IPS-18a (cell line): ENCODE measurements at regions not wholly inside any gene's neighbourhood (a gene's known extent, or its start where the extent isn't known, plus 50 kb on each side); places are given as distances from the start of the nearest gene placed in this dataset.

Experiments used
- H3K27ac ChIP-seq: one replicate; pipeline ENCODE4 v1.5.1; 2013; ENCODE audit warnings: low read length
- H3K27me3 ChIP-seq: one replicate; pipeline ENCODE4 v1.6.1; 2013; ENCODE audit warnings: mild to moderate bottlenecking, low read length; ENCODE audit not compliant: control insufficient read depth, insufficient read depth
- H3K36me3 ChIP-seq: one replicate; pipeline ENCODE4 v1.6.1; 2013; ENCODE audit warnings: low read depth, low read length; ENCODE audit not compliant: control insufficient read depth
- H3K4me1 ChIP-seq: one replicate; pipeline ENCODE4 v1.6.1; 2013; ENCODE audit warnings: low read depth, low read length; ENCODE audit not compliant: control insufficient read depth
- H3K4me3 ChIP-seq: one replicate; pipeline ENCODE4 v1.5.1; 2013; ENCODE audit warnings: low read length
- H3K9ac ChIP-seq: one replicate; pipeline ENCODE4 v1.6.1; 2013; ENCODE audit warnings: mild to moderate bottlenecking, low read length, moderate library complexity
- H3K9me3 ChIP-seq: one replicate; pipeline ENCODE4 v1.6.1; 2013; ENCODE audit warnings: low read depth, low read length; ENCODE audit not compliant: control insufficient read depth

DNA sequence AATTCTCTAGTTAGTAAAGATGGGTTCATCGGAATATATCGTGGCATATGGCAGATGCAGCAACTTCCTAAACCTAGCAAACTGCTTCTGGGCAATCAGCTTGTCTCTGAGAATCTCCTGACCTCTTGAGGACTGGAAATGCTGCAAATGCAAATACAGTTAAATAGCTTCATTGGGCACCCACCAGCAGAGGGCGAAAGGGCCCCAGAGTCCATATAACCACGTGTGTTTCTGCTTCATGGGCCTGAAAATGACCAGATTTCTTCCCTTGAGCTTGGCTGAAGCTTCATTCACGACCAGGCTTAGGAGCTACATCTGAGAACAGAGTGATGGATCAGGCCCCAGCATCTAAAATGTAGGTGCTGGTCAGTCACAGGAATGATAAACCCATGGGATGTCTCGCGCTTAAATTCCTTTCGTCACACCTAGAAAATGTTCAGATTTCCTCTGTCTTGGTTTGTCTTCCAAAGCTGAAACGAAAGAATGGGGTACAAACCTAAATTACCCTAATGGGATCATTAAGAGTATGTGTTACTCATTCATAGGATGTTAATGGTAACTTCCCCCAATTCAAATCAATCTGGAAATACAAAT is 1482.5 kb upstream of the TMEM132C start:
- Histone ChIP-seq H3K9me3 (peaks cover 16% of the 10 kb centered on the region), H3K4me3 (no peak overlapping the region), H3K27me3 (no peaks in the 10 kb centered on the region), H3K9ac (no peak overlapping the region), H3K36me3 (no peaks in the 10 kb centered on the region), H3K4me1 (no peaks in the 10 kb centered on the region), H3K27ac (no peak overlapping the region)

DNA sequence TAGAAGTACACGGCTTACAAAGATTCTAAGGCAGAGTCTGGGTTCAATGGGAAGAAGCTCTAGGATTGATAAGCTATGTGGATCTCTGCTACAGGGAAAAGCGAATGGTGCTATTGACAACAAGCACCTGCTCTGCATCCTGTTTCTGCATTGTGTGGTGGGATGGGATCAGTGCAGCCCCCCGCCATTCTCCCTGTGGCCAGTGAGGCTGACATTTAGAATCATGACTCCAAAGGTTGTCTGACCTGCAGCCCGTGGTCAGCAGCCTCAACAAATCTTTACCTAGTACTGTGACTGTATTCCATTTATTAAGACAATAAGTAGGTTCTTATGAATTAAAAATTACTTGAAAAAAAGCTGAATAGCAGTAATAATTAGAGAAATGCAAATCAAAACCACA is 1477.0 kb upstream of the TMEM132C start:
- Histone ChIP-seq H3K36me3 (no peaks in the 10 kb centered on the region), H3K9ac (no peak overlapping the region), H3K27me3 (no peaks in the 10 kb centered on the region), H3K4me1 (no peaks in the 10 kb centered on the region), H3K4me3 (no peak overlapping the region), H3K27ac (no peak overlapping the region), H3K9me3 (peaks cover 23% of the 10 kb centered on the region)

DNA sequence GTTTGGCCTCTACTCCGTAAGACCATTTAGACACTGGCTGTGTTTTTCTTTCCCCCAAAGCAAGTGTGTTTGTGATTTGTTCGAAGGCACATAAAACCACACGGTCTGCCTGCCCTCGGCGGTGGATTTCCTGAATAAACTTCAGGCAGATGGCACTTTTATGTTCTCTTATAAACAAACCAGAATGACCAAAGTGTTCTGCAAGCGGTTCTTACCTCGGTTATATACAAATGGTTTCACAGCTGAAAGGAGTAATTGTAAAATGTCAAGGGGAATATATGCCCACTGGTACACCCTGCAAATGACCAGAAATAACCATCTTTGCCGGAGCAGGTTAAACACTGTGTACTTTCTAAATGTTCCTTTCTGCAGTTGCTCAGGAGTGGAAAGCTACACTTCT is 1475.8 kb upstream of the TMEM132C start:
- H3K4me1 ChIP-seq = no peaks in the 10 kb centered on the region
- peaks cover 23% of the 10 kb centered on the region for H3K9me3 ChIP-seq
- H3K36me3 ChIP-seq = no peaks in the 10 kb centered on the region
- H3K9ac ChIP-seq = no peak overlapping the region
- H3K27me3 ChIP-seq = no peaks in the 10 kb centered on the region
- H3K27ac ChIP-seq = no peak overlapping the region
- no peak overlapping the region for H3K4me3 ChIP-seq

DNA sequence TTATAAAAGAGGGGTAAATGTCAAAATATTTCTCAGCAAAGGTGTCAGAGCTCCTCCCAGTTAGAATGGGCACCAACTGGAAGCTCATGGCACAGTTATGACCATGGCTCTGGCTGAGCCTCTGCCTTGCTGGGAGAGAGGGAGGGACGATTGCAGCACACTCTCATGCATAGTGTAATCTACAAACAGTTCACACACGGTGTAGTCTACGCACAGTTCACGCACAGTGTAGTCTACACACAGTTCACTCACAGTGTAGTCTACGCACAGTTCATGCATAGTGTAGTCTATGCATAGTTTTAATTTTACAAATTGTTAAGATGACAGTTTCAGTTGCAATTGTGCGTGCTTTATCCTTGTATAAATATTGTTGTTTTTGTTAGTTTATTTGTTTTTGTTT is 1474.6 kb upstream of the TMEM132C start:
- Histone ChIP-seq H3K36me3 (no peaks in the 10 kb centered on the region), H3K27me3 (no peaks in the 10 kb centered on the region), H3K27ac (no peak overlapping the region), H3K4me1 (no peaks in the 10 kb centered on the region), H3K9ac (no peak overlapping the region), H3K4me3 (no peak overlapping the region), H3K9me3 (peaks cover 23% of the 10 kb centered on the region)

DNA sequence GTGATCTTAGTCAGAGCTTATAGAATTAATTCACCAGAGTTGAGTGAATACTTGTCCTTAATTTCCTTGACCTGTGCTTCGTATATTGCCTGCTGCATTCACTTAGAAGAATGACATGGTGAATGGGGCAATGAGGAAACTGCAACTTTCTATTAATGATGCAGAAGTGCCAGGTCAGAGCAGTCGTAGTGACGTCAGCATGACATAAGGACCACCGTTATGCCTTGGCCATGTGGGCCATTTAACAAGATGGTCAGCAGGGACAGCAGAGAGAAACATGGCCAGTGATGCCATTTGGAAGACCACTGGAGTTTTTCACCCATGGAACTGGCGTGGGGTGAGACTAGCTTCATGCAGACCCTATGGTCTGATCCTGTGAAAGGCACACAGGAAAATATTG is 1469.4 kb upstream of the TMEM132C start:
- H3K9ac ChIP-seq = no peak overlapping the region
- peaks cover 11% of the 10 kb centered on the region for H3K9me3 ChIP-seq
- no peaks in the 10 kb centered on the region for H3K27me3 ChIP-seq
- H3K36me3 ChIP-seq = no peaks in the 10 kb centered on the region
- H3K4me1 ChIP-seq = no peaks in the 10 kb centered on the region
- no peak overlapping the region for H3K27ac ChIP-seq
- H3K4me3 ChIP-seq = no peak overlapping the region

DNA sequence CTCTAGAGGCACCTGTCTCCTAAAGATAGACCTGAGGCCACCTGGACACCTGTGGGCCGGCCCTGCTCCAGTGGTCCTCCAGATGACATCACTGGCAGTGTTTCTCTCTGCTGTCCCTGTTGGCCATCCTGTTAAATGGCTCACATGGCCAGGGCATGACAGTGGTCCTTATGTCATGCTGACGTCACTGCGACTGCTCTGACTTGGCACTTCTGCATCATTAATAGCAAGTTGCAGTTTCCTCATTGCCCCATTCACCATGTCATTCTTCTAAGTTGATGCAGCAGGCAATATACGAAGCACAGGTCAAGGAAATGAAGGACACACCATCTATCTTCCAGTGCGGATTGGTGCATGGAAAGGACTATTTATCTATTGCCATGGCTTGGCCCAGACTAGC is 1468.5 kb upstream of the TMEM132C start:
- Histone ChIP-seq H3K9ac (no peak overlapping the region), H3K4me1 (no peaks in the 10 kb centered on the region), H3K27ac (no peak overlapping the region), H3K4me3 (no peak overlapping the region), H3K36me3 (no peaks in the 10 kb centered on the region), H3K9me3 (peaks cover 11% of the 10 kb centered on the region), H3K27me3 (no peaks in the 10 kb centered on the region)

DNA sequence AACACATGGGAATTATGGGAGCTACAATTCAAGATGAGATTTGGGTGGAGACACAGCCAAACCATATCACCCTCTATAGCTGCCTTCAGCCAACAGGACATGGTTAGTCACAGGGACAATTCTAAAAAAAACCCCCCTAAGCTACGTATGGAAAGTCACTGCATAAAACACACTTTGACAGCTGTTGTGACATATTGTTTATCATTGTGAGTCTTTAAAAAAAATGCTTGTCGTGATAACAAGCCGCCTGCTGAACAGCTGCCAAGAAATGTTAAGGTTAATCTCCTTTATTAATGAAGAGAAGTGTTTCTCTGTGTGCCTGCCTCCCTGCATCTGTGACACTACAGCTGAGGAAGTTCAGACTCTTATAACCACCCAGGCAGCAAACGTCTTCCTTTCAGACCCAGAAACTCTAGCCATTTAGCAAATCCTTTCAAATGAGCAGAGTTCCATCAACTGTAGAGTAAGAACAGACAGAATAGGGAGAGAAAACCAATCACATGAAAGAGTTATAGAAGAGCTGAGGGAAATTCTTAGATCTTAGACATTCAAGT is 1459.6 kb upstream of the TMEM132C start:
- H3K9ac ChIP-seq = no peak overlapping the region
- H3K27ac ChIP-seq = no peak overlapping the region
- H3K4me3 ChIP-seq = no peak overlapping the region
- H3K9me3 ChIP-seq = peaks cover 16% of the 10 kb centered on the region
- H3K4me1 ChIP-seq = no peaks in the 10 kb centered on the region
- H3K36me3 ChIP-seq = no peaks in the 10 kb centered on the region
- H3K27me3 ChIP-seq = no peaks in the 10 kb centered on the region

DNA sequence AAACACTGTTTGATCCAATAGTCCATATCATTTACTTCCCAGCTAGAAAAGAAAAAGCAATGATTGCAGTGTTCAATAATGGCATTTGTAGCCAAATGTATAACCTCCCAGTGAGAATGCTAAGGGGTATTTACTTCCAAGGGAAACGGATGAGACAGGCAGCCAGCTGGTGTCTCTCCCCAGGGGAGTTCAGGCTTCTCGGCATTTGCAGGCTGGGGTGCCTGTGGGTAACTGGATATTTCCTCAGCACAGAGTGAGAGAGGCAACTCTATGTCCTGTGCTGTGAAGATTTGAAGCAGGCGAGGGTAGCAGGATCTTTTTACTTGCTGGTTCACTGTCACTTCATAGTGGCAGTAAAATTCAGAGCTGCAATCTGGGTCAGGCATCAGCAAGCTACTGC is 1455.6 kb upstream of the TMEM132C start:
- Histone ChIP-seq H3K4me1 (no peaks in the 10 kb centered on the region), H3K36me3 (no peaks in the 10 kb centered on the region), H3K4me3 (no peak overlapping the region), H3K9me3 (peaks cover 10% of the 10 kb centered on the region), H3K27ac (no peak overlapping the region), H3K9ac (no peak overlapping the region), H3K27me3 (no peaks in the 10 kb centered on the region)

DNA sequence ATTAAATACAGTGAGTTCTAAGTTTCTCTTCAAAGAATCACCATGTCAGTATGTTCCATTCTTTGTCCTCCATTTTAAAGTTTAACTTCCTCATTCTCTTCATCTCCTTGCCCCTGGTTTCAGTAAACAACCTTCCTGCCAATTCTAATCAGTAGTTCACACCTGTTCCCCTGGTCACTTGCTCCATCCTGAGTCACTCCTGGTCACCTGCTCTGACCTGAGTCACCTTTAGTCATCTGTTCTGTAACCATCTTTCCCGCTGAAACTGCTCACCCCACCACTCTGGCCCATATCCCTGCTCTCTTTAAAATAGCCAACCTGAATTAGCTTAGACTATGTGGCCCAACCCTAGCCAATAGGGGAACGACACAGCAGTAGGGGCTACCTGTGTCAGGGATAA is 1447.4 kb upstream of the TMEM132C start:
- Histone ChIP-seq H3K9me3 (peaks cover 35% of the 10 kb centered on the region), H3K4me3 (no peak overlapping the region), H3K4me1 (no peaks in the 10 kb centered on the region), H3K27me3 (no peaks in the 10 kb centered on the region), H3K36me3 (no peaks in the 10 kb centered on the region), H3K9ac (no peak overlapping the region), H3K27ac (no peak overlapping the region)

DNA sequence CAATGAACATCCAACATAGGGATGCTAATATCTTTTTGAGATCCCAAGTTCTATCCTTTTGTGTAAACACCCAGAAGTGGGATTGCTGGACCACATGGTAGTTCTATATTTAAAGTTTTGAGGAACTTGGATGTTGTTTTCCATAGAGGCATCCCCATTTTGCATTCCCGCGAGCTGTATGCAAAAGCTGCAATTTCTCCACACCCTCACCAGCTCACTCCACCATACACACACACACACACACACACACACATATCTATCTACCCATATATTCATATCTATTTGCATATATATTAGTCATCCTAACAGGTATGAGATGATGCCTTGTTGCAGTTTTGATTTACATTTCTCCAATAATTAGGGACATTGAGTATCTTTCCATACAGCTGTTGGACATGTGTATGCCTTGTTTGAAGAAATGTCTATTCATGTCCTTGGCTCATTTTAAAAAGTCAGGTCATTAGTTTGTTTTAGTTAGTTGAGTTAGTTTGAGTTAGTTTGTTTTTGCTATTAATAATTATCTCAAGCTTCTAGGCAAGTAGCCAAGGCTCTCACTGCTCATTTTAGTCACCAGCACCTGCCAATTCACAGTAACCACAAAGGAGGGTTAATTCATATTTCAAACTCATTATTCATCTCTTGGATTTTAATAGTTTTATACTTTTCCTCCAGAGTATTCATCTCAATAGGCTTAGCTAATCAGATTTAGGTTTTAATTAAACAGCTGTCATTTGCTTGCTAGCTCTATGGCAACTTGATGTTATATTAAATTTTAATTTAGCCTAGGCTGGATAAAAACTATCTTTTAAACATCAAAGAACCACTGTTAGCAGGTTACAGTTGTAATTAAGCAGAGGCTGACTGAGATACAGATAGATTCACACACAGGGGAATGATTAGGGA is 1435.9 kb upstream of the TMEM132C start:
- Histone ChIP-seq H3K27ac (no peak overlapping the region), H3K4me1 (no peaks in the 10 kb centered on the region), H3K36me3 (no peaks in the 10 kb centered on the region), H3K9ac (no peak overlapping the region), H3K9me3 (peaks cover 38% of the 10 kb centered on the region), H3K4me3 (no peak overlapping the region), H3K27me3 (no peaks in the 10 kb centered on the region)

DNA sequence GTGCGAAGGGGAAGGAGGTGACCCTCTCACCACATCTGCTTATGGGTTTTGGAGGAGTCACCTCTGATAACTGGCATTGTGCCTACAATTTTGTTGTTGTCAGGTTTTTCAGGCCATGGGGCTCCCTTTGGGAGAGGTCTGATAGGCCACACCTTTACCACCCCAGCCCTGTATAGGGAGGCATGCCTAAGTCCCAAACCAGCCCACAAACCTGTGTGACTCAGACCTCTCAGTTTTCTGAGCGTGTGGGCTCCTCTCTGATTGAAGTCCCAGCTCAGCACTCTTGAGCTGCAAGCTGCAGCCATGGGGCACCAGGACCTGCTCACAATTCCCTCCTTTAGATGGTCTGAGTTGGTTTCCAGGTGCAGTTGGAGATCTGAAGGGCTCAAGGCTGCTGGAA is 1429.3 kb upstream of the TMEM132C start:
- peaks cover 43% of the 10 kb centered on the region for H3K9me3 ChIP-seq

More for the DNA sequence above, 1429.3 kb upstream of the TMEM132C start:
- no peaks in the 10 kb centered on the region for H3K4me1 ChIP-seq
- H3K4me3 ChIP-seq = no peak overlapping the region
- no peak overlapping the region for H3K9ac ChIP-seq
- H3K27me3 ChIP-seq = no peaks in the 10 kb centered on the region
- no peak overlapping the region for H3K27ac ChIP-seq
- no peaks in the 10 kb centered on the region for H3K36me3 ChIP-seq
